Nephron (organoid): ENCODE measurements at regions not wholly inside any gene's neighbourhood (a gene's known extent, or its start where the extent isn't known, plus 50 kb on each side); places are given as distances from the start of the nearest gene placed in this dataset.

Source experiments
- H3K27ac Mint-ChIP-seq, 3 experiments: 2 replicates each; pipeline ENCODE4 v1.8.0; 2020; ENCODE audit warnings: mixed read lengths in 3 of 3, mild to moderate bottlenecking in 2 of 3, moderate library complexity in 1 of 3
- H3K27me3 Mint-ChIP-seq: 2 replicates; pipeline ENCODE4 v1.8.0; 2021; ENCODE audit warnings: low read depth, mild to moderate bottlenecking, moderate library complexity, mixed read lengths
- H3K36me3 Mint-ChIP-seq: 2 replicates; pipeline ENCODE4 v1.8.0; 2020; ENCODE audit warnings: low read depth, mixed read lengths
- H3K4me1 Mint-ChIP-seq: 2 replicates; pipeline ENCODE4 v1.8.0; 2020; ENCODE audit warnings: mixed read lengths
- H3K4me3 Mint-ChIP-seq, 3 experiments: 2 replicates each; pipeline ENCODE4 v1.8.0; 2020; ENCODE audit warnings: mild to moderate bottlenecking in 3 of 3, mixed read lengths in 3 of 3, moderate library complexity in 2 of 3
- H3K9me3 Mint-ChIP-seq: 2 replicates; pipeline ENCODE4 v1.8.0; 2020; ENCODE audit warnings: mixed read lengths
- TF ChIP-seq, protein P1 (sequence below), 3 experiments: fragments of 200-600 bp; sonication (generic); IDR thresholded peaks; one replicate each; pipeline ENCODE4 v1.5.0; 2021; ENCODE audit warnings: antibody characterized with exemption in 3 of 3; ENCODE audit not compliant: unreplicated experiment in 3 of 3

DNA sequence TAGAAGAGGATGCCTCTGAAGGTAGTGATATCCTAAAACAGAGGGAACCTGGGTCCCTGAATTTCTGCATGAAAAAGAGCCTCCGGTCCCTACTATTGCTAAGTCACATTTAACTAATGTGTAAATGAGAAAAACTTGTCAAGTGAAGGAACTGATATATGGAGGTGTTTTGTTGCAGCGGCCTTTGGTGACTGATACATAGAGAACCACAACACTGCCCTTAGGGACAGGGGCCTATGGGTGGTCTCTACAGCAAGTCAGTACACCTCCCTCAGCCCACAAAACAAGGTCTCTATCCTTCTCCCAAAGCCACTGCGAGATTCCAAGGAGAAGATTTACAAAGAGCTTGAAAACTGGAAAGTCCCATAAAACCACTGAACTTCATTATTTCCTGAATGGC lies 275.3 kb downstream of the SOX9 start:
- Mint-ChIP-seq H3K4me3 (no peak overlapping the region), H3K4me1 (peaks cover 11% of the 10 kb centered on the region), H3K9me3 (no peaks in the 10 kb centered on the region), H3K27ac (no peak overlapping the region), H3K27me3 (peaks cover 49% of the 10 kb centered on the region), H3K36me3 (no peaks in the 10 kb centered on the region)
- TF ChIP-seq, protein P1, sequence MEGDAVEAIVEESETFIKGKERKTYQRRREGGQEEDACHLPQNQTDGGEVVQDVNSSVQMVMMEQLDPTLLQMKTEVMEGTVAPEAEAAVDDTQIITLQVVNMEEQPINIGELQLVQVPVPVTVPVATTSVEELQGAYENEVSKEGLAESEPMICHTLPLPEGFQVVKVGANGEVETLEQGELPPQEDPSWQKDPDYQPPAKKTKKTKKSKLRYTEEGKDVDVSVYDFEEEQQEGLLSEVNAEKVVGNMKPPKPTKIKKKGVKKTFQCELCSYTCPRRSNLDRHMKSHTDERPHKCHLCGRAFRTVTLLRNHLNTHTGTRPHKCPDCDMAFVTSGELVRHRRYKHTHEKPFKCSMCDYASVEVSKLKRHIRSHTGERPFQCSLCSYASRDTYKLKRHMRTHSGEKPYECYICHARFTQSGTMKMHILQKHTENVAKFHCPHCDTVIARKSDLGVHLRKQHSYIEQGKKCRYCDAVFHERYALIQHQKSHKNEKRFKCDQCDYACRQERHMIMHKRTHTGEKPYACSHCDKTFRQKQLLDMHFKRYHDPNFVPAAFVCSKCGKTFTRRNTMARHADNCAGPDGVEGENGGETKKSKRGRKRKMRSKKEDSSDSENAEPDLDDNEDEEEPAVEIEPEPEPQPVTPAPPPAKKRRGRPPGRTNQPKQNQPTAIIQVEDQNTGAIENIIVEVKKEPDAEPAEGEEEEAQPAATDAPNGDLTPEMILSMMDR (IDR thresholded peaks at IDR 0.05; ENCODE audit: unreplicated experiment in 3 of 3) = no peak

- Mint-ChIP-seq H3K4me3 (no peak overlapping the region), H3K9me3 (no peaks in the 10 kb centered on the region), H3K27ac (no peak overlapping the region), H3K27me3 (peaks cover 44% of the 10 kb centered on the region), H3K36me3 (no peaks in the 10 kb centered on the region), H3K4me1 (peaks cover 8% of the 10 kb centered on the region)
- TF ChIP-seq, protein P1 (IDR thresholded peaks at IDR 0.05; ENCODE audit: unreplicated experiment in 3 of 3) = no peak
Observed at GRCh38 chr17:72397223-72397667, 276.4 kb downstream of the SOX9 start.

DNA sequence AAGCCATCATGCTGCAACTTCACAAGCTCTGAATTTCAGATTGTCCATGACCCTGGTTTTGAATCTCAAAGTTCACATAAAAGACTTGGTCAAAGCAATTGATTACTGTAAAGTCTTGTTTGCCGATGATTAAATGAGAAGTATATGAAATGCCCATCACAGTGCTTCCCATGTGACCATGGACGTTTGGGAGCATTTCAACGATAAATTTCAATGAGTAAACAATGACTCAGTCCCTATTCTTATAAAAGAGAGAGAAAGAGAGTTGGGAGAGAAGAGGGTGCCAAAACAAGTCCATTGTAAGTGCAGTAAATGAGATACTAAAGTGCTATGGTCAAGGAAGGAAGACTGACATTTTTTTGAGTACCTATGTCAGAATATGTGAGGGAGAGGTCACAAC lies 276.9 kb downstream of the SOX9 start:
- Mint-ChIP-seq H3K4me3 (no peak overlapping the region), H3K27ac (no peak overlapping the region), H3K27me3 (peaks cover 40% of the 10 kb centered on the region), H3K36me3 (no peaks in the 10 kb centered on the region), H3K4me1 (peaks cover 3% of the 10 kb centered on the region), H3K9me3 (no peaks in the 10 kb centered on the region)
- TF ChIP-seq, protein P1 (IDR thresholded peaks at IDR 0.05; ENCODE audit: unreplicated experiment in 3 of 3) = no peak

DNA sequence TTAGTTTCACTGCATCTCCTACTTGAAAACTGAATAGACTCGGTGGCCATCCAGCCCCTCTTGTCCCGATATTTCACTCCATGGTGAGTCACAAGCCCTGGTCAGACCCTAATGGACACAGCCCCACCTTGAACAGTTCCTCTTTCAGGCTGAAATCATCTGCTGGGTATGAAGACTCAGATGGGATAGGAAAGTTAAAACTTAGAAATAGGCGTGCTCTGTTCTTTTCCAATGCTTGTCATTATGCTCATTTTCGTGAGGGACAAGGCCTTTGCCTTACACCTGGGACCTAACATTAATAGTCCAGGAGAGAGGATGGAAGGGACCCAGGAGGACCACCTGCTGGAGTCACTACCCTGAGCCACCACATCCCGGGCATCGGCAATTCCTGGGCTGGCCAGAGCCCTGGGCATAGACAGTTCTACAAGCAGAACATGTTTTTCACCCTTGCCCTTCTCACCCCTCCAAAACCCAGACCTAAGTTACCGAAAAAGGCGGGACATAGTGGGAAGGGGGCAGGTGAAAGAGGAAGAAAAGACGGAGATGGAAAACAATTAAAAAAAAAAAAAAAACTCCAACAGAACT lies 278.3 kb downstream of the SOX9 start:
- H3K4me1 Mint-ChIP-seq = peaks cover 7% of the 10 kb centered on the region
- H3K27ac Mint-ChIP-seq = no peak overlapping the region
- TF ChIP-seq, protein P1 (IDR thresholded peaks at IDR 0.05; ENCODE audit: unreplicated experiment in 3 of 3) = no peak
- H3K27me3 Mint-ChIP-seq = peaks cover 44% of the 10 kb centered on the region
- no peaks in the 10 kb centered on the region for H3K36me3 Mint-ChIP-seq
- no peaks in the 10 kb centered on the region for H3K9me3 Mint-ChIP-seq
- H3K4me3 Mint-ChIP-seq = no peak overlapping the region

DNA sequence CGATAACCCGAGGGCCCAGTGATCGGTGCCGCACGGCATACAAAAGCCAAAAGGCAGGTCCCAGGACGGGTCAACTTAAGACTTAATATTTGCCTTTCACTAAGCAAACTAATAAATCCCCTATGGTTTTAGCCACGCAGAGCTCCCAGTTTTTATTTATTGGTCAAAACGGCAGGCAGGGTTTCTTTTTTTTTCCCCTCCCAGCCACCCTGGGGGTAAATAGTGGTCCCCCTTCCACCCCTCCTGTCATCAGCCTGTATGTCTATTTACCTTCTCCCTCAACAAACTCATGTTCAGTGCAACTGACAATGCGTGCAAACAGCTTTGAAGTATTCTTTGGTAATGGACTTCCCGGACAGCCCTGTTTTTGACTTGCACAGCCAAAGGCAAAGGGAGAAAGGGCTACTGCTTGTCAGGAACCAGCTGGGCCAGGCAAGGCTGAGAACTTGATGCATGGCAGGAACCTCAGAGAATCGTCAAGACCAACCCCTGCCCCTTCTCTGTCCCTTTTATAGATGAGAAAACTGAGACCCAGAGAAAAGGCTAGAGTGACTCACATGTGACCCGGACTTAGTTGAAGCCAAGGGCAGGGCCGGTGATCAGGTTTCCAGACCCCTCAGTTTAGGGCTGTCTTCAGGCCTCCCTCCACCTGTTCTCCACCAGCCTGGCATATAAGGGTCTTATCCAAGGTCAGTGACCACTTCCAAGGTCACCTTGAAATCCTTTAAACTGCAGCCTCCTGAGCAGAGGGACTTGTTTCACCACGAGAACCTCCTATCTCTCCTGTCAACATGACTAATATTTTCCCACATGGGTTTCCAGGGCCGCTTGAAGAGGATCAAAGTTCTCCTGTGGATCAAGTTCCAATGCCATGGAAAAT lies 279.0 kb downstream of the SOX9 start:
- H3K27me3 Mint-ChIP-seq = peaks cover 40% of the 10 kb centered on the region
- no peaks in the 10 kb centered on the region for H3K9me3 Mint-ChIP-seq

More for the DNA sequence above, 279.0 kb downstream of the SOX9 start:
- Mint-ChIP-seq H3K4me1 (peaks cover 9% of the 10 kb centered on the region), H3K27ac (no peak overlapping the region), H3K4me3 (no peak overlapping the region), H3K36me3 (no peaks in the 10 kb centered on the region)
- TF ChIP-seq, protein P1 (IDR thresholded peaks at IDR 0.05; ENCODE audit: unreplicated experiment in 3 of 3) = no peak
